BJ (cell line): ENCODE measurements at regions not wholly inside any gene's neighbourhood (a gene's known extent, or its start where the extent isn't known, plus 50 kb on each side); places are given as distances from the start of the nearest gene placed in this dataset.
"Not testable (repeated sequence)": the region's sequence is repeated elsewhere in the genome, so short reads cannot be mapped to it uniquely, and the experiment has no call there.

Experiments used
- CTCF ChIA-PET: fragments of 350-600 bp; formaldehyde crosslinking; extraction: SDS; loops from one replicate; lab custom pipeline; 2021; ENCODE audit warnings: antibody characterized with exemption, inconsistent platforms; lab: Yijun Ruan, JAX
- POLR2A ChIA-PET: fragments of 300-600 bp; sonication (Branson Sonifier 250); formaldehyde crosslinking; extraction: SDS; loops from one replicate; lab custom pipeline; 2021; ENCODE audit warnings: antibody characterized with exemption; lab: Charles Lee
- DNase-seq: peaks from one replicate; pipeline ENCODE4 v3.0.0-alpha.2; 2011; ENCODE audit warnings: low read depth
- H3K27me3 ChIP-seq: 2 replicates; pipeline ENCODE4 v1.6.0; 2011; ENCODE audit warnings: low read length; ENCODE audit not compliant: control insufficient read depth, insufficient read depth
- H3K36me3 ChIP-seq: 2 replicates; pipeline ENCODE4 v1.5.1; 2011; ENCODE audit warnings: low read length; ENCODE audit not compliant: control insufficient read depth, insufficient read depth
- H3K4me3 ChIP-seq: 2 replicates; pipeline ENCODE4 v1.5.1; 2011; ENCODE audit warnings: low read depth, mild to moderate bottlenecking, control low read depth, low read length
- TF ChIP-seq, protein P1 (sequence below): IDR thresholded peaks from 2 replicates; pipeline ENCODE4 v1.5.1; 2011; ENCODE audit warnings: low read depth, mild to moderate bottlenecking, control low read depth, inconsistent platforms, low read length, moderate library complexity; ENCODE audit not compliant: insufficient read depth

GRCh38 chr4:120261117-120261516 lies 194.5 kb upstream of the MAD2L1 start:
- no peak for DNase-seq
- H3K36me3 ChIP-seq = no peaks in the 10 kb centered on the region
- H3K4me3 ChIP-seq = no peak overlapping the region
- TF ChIP-seq, protein P1, sequence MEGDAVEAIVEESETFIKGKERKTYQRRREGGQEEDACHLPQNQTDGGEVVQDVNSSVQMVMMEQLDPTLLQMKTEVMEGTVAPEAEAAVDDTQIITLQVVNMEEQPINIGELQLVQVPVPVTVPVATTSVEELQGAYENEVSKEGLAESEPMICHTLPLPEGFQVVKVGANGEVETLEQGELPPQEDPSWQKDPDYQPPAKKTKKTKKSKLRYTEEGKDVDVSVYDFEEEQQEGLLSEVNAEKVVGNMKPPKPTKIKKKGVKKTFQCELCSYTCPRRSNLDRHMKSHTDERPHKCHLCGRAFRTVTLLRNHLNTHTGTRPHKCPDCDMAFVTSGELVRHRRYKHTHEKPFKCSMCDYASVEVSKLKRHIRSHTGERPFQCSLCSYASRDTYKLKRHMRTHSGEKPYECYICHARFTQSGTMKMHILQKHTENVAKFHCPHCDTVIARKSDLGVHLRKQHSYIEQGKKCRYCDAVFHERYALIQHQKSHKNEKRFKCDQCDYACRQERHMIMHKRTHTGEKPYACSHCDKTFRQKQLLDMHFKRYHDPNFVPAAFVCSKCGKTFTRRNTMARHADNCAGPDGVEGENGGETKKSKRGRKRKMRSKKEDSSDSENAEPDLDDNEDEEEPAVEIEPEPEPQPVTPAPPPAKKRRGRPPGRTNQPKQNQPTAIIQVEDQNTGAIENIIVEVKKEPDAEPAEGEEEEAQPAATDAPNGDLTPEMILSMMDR = no peak
- ChIA-PET CTCF (no interaction called here), POLR2A (no interaction called here)
- H3K27me3 ChIP-seq = no peaks in the 10 kb centered on the region

- H3K27me3 ChIP-seq, POLR2A ChIA-PET, H3K4me3 ChIP-seq, H3K36me3 ChIP-seq, DNase-seq, CTCF ChIA-PET: not testable (repeated sequence)
These were observed 189.6 kb upstream of the MAD2L1 start for GRCh38 chr4:120256112-120256775.

DNA sequence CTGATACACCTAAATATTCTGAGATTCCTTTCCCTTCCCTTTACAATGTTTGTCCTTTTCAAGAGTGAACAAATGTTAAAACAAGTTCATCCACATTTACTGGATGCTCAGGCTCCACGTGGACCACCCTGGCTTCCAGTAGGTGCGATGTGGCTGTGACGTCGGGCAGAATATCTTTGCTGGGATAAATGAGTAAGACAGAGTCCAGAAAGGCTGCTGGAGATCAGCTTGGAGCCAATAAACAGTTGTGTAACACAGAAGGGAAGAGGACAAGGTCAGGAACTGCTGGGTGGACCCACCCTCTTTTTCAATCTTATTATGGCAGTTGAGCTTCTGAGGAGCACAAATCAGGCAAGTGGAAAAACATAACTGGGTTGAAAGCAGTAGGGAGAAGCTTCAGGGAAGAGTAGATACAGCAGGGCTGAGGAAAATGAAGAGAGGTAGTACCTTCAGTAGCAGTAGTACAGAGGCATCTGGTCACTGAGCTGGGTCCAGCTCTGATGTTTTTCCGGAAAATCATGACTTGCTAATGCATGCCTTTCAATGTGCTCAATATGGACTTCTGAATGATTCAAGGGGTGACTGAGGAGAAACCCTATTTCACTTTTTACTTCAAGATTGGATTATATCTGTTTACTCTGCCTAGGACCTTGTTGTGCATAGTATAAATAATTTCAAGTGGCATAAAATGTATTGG lies 171.8 kb upstream of the MAD2L1 start:
- ChIA-PET POLR2A (no interaction called here), CTCF (no interaction called here)
- TF ChIP-seq, protein P1 = no peak

DNA sequence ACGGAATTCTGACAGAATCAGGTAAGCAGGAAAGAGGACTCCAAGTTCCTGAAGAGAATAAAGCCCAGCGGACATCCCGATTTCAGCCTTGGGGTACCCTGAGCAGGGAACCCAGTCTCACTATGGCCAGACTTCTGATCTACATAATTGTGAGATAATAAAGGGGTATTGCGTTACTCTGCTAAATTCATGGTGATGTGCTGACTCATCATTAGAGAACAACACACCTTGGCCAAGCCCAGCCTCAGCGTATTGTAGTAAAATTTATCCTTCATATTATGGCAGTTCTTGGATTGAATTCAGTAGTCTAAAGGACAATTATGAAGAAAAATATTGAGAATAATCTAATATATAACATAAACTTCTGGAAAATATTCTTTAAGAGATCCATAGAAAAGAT lies 170.2 kb upstream of the MAD2L1 start:
- CTCF ChIA-PET = no interaction called here

More for the DNA sequence above, 171.8 kb upstream of the MAD2L1 start:
- no peak overlapping the region for H3K4me3 ChIP-seq
- H3K36me3 ChIP-seq = no peaks in the 10 kb centered on the region
- DNase-seq = no peak
- H3K27me3 ChIP-seq = no peaks in the 10 kb centered on the region

GRCh38 chr4:120232050-120232449 lies 165.4 kb upstream of the MAD2L1 start:
- Histone ChIP-seq H3K4me3 (no peak overlapping the region), H3K27me3 (no peaks in the 10 kb centered on the region), H3K36me3 (no peaks in the 10 kb centered on the region)
- TF ChIP-seq, protein P1 = no peak
- no peak for DNase-seq
- ChIA-PET CTCF (no interaction called here), POLR2A (no interaction called here)

More for the DNA sequence above, 170.2 kb upstream of the MAD2L1 start:
- no peaks in the 10 kb centered on the region for H3K36me3 ChIP-seq
- POLR2A ChIA-PET = no interaction called here
- H3K27me3 ChIP-seq = no peaks in the 10 kb centered on the region
- TF ChIP-seq, protein P1 = no peak
- no peak overlapping the region for H3K4me3 ChIP-seq
- DNase-seq = no peak
